AG20443 (cell line): ENCODE measurements at regions not wholly inside any gene's neighbourhood (a gene's known extent, or its start where the extent isn't known, plus 50 kb on each side); places are given as distances from the start of the nearest gene placed in this dataset.
A peak's percentile ranks its signal among the peaks of the same experiment; 100 is the strongest.
"Not testable (repeated sequence)": the region's sequence is repeated elsewhere in the genome, so short reads cannot be mapped to it uniquely, and the experiment has no call there.

ENCODE experiments used
- DNase-seq: peaks from one replicate; pipeline ENCODE4 v3.0.0; 2012; ENCODE audit warnings: low spot score, mixed read lengths

DNA sequence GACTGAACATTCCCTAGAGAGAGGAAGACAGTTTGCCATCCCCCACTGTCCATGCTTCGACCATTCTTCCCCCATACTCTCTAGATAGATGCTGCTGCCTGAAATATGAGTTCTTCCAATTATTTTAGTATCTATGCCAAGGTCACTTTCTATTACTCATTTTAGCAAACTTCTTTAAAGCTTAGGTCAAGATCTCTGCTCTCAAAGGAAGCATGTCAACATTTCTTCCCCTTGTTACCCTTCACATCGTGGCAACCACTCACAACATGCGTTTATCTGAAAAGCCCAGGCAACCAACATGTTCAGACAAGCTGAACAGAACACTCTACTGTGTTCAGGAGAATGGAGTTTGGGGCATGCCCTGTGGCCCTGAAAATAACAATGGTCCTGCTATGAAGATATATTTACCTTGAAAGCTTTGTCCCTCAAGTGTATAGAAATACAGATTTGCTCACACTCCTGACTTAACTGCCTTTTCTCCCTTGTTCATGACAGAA, 138.4 kb upstream of the KIF2A start:
- DNase-seq, result no peak

DNA sequence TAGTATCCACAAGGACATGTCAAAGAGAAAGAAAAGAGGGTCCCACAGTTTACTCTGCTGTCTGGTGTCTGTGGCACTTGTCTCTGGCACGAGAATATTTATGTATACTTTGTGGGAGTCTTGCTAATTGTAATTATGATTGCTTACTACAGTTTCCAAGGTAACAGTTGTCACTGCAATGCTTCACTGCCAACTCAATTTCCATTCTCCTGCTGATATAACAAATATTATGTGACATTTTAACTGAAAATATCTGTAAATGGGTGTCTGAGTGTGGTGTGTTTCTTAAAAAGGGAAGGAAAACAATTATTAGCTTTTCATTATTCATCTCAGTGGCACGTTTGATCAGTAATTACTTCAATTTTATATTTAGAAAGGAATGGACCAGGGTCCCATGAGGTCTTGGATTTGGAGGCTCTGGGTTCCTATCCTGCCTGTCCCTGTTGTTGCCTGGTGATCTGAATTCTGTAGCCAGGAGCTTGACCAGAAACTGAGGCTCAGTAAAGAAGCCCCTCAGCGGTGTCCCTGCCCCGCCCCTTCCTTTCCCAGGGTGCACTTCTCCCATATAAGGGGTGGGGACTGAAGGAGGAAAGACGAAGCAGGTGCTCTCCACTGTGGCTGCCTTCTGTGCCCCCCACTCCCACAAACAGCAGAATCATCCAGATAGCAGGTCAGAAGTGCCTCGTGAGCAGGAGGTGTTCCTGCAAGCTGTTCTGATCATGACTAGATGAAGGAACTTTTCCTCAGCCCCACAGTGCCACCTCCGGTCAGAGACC, 137.3 kb upstream of the KIF2A start:
- no peak for DNase-seq

DNA sequence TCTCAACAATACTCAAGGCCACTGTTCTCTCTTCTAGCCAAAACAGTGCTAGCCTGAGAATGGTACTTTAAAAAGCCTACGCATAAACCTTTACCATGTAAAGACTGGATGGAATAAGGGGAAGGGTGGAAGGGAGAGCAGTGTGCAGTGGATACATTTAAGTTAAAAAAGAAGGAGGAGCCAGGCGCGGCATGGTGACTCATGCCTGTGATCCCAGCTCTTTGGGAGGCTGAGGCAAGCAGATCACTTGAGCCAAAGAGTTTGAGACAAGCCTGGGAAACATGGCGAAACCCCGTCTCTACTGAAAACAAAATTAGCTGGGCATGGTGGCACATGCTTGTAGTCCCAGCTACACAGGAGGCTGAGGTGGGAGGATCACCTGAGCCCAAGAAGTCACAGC, 127.7 kb upstream of the KIF2A start:
- no peak for DNase-seq

DNA sequence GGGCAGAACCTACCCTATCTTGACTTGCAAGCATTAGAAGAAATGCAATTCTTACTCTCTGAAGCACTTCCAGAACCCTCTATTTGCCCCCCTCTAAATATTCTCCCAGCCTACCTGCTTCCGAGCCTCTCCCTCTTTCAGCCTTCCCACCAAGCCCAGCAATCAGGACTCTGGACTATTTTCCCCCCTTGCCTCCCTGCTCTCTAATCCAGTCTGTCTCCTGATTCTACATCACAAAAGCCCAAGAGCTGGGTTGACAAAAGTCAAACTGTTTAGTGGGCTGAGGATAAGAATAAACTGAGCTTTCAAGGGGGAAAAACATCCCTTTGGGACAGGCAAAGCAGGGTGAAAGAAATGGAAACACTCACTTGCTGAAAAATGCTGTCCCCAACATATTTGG, 123.2 kb upstream of the KIF2A start:
- DNase-seq, result no peak

DNA sequence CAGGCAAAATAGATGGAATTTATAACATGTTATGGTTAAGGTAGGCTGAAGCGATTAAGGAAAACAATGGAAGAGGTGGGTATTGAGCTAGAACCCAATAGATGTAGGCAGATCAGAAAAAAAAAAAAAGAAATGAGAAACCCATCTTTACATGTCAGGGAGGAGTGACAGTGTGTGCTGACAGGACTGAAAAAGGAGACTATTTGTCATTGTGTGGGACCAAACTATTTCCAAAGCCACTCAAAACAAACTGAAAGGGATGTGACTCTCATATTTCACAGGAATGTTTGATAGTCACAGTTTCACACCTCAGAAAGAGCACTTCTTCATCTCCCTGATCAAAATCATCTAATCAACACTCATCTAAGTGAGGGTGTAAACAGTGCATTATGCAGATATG, 122.3 kb upstream of the KIF2A start:
- no peak for DNase-seq

DNA sequence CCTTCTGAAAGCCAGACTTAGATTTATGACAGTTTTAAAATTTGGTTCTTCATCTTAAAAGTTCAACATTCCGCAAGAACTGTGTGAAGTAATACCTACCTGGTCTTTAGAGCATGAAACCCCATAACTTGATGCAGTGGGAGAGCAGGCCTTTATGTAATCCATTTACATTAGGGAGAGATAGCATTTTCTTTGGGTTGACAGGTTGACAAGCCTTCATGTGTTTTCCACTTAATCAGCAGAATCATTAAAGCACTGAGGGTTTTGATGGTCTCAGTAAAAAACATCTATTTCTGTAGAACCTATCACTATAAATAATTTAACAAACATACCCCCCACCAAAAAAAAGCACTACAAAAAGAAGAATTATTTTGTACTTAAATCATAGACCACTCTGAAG, 121.6 kb upstream of the KIF2A start:
- DNase-seq, result no peak

DNA sequence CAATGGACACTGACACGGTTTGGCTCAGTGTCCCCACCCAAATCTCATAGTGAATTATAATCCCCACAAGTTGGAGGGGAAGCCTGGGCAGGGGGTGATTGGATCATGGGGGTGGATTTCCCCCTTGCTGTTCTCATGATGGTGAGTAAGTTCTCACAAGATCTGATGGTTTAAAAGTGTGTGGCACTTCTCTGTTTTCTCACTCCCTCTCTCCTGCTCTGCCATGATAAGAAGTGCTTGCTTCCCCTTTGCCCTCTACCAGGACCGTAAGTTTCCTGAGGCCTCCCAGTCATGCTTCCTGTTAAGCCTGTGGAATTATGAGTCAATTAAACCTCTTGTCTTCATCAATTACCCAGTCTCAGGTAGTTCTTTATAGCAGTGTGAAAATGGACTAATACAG, 115.8 kb upstream of the KIF2A start:
- DNase-seq, result no peak

DNA sequence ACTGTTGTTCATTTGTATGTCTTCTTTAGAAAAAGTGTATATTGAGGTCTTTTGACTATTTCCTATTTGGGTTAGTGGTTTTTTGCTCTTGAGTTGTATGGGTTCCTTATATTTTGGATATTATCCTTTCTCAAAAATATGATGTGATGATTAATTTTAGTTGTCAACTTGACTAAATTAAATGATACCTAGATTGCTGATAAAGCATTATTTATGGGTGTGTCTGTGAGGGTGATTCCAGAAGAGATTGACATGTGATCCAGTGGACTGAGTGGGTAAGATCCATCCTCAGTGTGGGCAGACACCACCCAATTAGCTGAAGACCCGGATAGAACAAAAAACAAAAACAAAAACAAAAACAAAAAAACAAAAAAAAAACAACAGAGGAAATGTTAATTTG, 115.1 kb upstream of the KIF2A start:
- no peak for DNase-seq

DNA sequence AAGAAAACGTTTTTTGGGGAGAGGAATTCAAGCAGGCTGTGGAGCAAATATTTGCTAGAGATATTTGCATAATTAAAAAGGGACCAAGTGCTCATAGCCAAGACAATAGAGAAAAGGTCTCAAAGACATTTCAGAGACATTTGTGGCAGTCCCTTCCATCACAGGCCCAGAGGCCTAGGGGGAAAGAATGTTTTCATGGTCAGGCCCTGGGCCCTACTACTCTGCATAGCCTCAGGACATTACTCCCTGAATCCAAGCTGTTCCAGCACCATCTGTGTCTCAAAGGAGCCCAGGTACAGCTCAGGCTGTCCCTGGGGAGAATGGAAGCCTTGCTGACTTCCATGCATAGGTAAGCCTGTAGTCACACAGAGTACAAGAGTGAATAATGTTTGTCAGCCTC, 113.0 kb upstream of the KIF2A start:
- no peak for DNase-seq

DNA sequence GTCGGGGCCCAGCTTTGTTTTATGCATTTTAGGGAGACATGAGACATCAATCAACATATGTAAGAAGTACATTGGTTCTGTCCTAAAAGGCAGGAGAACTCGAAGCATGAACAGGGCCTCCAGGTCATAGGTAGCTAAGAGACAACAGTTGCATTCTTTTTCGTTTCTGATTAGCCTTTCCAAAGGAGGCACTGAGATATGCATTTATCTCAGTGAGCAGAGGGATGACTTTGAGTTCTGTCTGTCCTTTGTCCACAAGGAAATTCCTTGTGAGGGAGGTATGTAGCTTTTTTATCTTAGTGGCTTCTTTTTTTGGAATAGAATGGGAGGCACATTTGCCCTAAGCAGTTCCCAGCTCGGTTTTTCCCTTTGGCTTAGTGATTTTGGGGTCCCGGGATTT, 109.5 kb upstream of the KIF2A start:
- DNase-seq, result not testable (repeated sequence)

DNA sequence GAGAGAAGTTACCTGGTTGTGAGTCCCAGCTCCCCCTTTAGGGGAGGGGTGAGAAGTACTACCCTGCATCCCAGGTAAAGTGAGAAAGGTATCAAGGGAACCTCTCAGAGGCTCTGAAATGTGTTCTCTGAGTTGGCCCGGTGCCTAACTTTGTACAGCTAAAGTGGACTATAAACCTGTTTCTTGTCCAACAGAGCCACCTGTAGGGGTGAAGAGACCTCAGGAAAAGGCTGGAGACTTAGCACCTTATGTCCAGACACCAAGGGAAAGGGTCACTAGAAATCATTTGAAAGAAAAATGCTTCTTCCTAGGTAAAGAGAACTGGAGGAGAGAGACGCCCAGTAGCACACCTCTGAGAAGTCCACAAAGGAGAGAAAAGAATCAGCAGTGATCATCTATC, 108.3 kb upstream of the KIF2A start:
- DNase-seq, result no peak

DNA sequence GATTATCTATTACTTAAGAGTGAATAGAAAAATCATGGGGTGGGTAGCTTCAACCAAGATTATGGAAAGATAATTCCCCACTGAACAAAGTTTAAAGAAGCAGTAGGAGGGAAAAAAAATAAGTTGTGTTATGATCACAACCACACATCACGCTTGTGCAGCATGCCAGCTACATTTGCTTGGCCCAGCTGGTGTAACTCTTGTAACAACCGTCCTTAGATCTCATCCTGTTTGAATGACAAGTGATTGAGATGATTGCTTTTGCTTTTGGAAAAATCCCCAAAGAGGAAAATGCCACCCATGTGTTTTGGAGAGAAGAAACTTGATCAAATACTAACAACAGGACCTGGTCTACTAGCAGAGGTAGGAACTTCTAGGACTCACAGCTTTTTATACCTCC, 107.6 kb upstream of the KIF2A start:
- no peak for DNase-seq

DNA sequence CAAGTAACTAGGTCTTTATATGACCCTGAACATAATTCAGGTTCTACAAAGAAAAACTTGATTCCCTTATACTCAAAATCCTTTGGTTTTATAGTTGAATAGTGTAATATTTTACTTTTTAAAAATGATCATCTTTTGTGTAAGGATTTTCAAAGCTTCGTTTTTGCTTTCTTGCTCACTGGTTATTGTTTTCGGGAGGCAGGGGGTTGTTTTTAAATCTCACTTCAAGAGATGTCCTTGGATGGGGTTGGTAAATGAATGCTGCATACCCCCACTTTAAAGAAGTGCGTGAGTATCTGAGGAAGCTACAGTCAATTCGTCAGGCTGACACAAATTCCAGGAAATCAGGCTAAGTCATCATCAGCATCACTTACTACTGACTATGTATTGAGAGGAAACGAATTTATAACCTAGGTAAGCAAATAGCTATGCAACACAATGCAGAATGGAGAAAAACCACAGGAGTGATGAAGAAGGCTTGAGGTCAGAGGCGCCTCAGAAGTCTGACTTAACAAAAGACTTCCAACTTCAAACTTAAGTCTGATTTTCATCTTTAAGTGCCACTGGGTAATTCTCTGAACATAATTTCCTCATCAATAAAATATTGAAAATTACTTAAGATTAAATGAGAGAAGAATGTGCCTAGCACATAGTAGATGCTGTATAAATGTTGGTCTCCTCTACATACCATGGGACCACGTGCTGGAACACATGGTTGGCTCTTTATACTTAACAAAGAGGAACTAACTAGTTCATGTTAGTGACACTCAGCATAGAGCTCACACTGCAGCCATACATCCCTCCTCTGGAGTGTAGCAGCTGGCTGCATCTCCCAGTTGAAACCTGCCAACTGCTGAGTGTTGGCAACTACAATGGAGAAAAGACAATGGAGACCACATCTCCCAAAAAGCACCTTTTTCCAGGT, 106.0 kb upstream of the KIF2A start:
- DNase-seq, result no peak

DNA sequence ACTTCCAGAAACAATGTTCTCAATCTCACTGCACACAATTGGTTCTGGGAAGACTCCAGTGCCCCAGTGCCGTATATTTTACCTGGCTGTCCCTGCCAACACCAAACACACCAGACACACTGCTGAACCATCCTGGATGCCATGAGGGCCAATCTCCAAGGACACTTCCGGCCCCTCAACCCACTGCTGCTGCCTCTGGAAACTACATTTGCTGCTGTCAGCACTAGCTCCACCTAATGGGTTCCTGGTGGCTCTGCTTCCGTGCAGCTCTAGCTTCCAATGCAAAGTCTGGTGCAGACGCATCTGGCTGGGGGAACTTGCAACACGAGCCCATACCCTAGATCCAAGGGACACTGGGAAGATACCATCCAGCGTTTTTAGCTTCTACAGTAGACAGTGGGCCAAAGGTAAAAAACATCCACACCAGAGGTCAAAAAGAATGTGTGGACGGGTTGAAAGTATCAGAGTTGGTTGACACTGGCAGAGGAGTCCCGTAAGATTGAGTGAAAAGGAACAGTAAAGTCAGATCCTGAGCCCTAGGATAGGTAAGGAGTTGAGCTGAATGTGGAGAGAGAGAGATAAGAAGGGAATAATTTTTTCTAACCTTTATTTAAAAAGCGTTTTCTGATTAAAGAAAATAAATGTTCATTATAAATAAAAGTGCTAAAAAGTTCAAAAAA, 99.7 kb upstream of the KIF2A start:
- DNase-seq, result peak; percentile 26

DNA sequence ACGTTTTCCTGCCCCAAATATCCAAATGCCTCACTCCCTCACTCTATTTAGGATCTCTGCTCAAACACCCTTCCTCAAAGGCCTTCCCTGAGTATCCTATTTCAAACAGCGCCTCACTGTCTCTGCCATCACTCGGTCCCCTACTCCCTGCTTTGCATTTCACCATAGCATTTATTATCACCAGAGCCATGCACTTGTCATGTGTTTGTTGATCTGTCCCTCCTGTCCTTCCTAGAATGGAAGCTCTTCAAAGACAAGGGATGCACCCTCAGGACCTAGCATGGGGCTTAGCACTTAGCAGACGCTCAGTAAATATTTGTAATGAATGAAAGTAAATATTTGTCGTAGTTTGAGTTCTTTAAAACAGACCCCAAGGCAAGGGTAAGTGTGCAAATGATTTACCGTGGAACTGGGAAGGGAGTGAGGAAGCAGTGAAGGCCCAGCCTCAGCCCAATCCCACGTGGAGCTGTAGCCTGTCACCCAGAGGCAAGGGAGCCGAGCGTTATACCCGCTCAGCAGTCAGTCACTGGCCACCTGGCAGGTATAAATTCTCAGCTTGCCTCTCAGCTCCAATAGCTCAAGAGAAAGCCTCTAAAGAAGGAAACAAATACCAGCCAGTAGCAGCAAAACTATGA, 97.7 kb upstream of the KIF2A start:
- no peak for DNase-seq

DNA sequence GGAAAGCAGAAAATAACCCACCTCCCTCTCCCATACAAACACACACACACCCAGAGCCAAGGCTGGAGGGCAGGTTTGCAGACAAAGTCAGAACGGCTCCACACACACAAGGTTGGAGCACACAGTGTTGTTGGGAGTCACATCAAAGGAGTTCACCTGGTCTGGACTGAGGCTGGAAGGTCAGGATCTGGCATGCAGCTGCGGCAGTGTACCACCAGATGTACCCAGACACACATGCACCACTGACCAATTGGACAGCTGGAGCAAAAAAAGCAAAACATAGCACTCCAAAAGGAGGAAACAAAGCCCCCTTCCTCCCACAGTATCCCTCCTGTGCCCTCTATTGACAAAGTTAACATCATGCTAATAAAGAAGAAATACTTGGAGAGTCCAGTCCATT, 94.6 kb upstream of the KIF2A start:
- no peak for DNase-seq

DNA sequence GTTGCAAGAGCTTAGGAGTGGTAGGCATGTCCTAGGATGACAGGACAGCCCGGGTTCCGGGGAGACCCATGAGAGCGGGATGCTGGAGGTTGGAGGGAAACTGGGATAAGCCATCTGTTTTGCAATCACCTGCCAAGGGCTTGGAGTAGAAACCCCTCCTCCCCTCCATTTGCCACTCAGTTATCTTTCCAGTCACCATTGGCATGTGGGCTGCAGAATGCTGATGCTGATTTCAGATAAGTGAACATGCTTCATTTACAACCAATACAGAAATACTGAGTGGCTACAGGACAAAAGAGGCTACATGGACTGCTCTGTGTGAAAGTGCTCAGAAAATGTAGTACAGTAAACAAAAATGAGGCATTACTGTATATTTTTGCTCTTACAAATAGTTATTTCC, 93.4 kb upstream of the KIF2A start:
- DNase-seq, result no peak

DNA sequence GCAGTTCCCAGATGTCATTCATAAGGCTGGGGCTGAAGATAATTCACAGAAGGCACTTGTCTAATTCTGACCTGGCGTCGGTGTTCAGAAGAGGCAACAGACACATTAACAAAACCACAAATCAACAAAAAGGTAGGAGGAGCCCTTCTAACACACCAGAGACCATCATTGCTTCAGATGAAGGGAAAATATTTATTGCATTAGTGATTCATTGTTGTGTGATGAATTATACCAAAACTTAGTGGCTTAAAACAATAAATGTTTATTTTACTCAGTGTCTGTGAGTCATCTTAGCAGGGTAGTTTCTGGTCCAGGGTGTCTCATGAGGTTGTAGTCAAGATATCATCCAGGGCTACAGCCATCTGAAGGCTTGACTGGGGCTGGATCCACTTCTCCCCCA, 91.3 kb upstream of the KIF2A start:
- no peak for DNase-seq

DNA sequence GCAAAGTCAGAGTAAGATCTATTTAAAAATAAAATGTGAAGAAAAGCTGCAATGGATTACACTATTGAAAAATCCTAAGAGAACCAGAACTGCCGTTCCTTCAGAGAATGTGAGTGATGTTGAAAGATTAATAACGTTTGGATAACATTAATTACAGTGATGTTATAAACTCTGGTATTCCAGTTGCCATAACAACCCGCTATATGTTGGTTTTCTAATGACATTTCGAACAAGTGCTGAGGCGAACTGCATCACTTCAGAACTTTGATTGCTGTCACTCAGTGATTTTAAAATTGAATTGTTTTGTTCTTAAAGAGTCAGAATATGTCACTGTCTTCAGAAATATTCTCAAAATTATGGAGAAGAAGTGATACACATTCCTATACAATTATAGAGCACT, 89.4 kb upstream of the KIF2A start:
- not testable (repeated sequence) for DNase-seq

DNA sequence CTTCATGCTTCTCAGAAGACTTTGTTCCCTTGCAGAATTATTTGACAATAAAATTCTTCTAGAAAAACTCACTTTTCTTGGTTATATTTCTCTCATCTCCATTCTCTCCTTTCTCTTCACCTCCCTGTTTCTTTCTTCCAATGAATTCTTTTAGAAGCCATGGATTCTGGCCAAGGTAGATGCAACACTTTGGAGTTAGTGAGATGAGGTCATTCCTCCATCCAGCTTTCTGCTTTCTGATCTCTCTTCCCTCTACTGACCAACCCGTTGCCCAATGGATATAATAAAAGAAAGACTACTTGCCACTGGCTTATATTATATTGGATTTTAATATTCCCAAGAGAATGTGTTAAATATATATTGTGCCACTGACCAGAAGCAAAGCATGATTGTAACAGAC, 88.9 kb upstream of the KIF2A start:
- not testable (repeated sequence) for DNase-seq

DNA sequence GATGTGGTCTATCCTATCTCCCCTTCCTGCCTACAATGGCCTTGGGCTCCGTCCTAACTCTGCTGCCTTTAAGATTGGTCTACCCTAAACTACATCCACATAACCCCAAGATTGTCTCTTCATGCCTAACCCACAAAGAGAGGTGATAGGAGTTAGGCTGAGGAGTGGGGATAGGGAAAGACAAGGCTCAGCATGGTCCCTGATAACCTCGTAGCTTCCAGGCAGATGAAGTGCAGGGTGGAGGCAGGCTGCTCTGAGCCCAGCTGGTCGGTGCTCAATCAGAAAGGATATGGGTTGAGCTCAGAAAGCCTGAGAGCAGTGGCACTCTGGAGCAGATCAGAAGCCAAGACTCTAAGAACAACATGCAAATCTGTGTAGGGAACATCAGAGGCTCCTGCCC, 87.1 kb upstream of the KIF2A start:
- not testable (repeated sequence) for DNase-seq

DNA sequence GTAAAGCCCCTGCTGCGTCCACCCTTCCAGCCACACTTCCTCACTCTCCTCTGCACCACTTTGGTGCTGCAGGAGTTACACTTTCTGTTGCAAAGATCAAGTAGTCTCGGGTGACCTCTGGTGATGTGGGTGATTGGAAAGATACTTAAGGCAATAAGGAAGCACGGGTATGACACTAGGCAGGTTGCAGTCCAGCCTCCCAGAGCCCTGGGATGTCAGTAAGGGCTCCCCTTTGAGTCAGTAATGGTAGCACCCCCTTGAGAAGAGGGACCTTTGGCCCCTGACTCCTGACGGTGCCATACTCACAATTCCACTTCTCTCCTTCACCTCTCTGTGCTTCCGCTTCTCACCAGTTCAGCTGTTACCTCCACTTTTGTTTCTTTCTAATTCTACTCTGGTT, 84.1 kb upstream of the KIF2A start:
- DNase-seq, result not testable (repeated sequence)
